HG03066 (cell line): ENCODE measurements at regions not wholly inside any gene's neighbourhood (a gene's known extent, or its start where the extent isn't known, plus 50 kb on each side); places are given as distances from the start of the nearest gene placed in this dataset.
"Not testable (repeated sequence)": the region's sequence is repeated elsewhere in the genome, so short reads cannot be mapped to it uniquely, and the experiment has no call there.

Experiments
- ATAC-seq: cut with Tn5 transposase; IDR thresholded peaks from one replicate; pipeline ENCODE4 v1.9.1; 2021; ENCODE audit warnings: low read depth; ENCODE audit not compliant: unreplicated experiment

DNA sequence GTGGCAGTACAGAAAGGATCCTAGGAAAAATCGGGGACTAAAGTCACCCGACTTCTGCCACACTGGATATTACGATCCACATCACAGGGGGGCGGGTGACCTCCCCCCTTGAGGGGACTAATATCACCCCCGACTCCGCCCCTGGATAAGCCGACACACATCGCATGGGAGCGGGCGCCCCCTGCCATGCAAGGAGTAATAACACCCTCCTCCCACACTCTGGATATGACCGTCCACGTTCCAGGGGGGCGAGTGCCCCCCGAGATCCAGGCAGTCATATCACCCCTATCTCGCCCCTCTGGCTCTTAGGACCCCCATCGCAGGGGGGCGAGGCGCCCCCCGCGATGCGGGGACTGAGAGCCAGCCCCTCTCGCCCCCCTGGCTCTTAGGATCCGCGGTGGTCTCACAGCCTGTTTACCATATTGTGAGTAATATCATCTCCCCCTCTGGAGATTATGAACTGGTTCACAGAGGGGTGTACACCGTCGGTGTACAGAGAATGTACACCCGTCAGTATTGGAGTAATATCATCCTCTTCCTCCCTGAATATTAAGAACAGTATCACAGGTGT, 423.0 kb downstream of the DIRAS2 start:
- no peak for ATAC-seq

DNA sequence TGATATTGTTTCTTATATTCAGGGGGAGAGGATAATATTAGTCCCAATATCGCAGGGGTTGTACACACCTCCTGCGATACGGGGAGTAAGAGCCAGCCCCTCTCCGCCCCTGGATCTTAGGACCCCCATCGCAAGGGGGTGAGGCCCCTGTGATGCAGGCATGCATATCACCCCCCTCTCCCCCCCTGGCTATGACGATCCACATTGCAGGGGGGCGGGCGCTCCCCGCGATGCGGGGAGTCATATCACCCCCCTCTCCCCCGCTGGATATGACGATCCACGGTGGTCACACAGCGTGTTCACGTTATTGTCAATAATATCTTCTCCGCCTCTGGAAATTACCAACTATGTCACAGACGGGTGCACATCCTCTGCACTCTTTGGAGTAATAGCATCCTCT, 420.7 kb downstream of the DIRAS2 start:
- not testable (repeated sequence) for ATAC-seq

DNA sequence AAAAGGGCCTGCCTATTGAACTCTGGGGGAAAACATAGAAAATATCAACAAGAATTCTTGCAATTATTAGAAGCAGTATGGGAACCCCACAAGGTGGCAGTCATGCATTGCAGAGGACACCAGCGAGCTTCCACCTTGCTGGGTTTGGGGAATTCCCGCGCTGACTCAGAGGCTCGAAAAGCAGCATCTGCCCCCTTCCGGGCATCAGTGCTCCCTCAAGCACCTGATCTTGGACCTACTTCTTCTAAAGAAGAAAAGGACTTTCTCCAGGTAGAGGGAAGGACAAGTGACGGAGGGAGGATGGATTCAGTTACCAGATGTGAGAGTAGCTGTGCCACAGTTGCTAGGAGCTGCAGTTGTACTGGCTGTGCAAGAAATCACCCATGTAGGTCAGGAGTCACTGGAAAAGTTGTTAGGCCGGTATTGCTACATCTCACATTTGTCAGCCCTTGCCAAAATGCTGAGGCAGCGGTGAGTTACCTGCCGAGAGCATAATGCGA, 415.7 kb downstream of the DIRAS2 start:
- not testable (repeated sequence) for ATAC-seq

DNA sequence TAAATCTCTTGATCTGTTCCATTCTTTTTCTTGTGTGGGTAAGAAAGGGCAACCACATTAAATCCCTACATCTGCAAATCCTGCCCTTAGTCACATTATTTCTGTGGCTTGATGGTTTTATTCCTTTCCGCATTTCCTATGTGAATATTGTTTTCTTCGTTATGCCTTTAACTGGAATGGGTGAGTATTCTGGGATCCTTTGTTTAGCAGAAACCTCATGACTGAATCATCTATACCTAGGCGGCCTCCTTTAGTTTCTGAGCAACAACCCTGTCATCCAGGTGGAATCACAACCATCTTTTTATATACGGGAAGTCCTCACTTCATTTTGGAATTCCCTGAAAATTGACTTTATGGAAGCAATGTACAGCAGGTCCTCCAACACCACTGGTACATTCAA, 409.5 kb downstream of the DIRAS2 start:
- ATAC-seq = not testable (repeated sequence)

DNA sequence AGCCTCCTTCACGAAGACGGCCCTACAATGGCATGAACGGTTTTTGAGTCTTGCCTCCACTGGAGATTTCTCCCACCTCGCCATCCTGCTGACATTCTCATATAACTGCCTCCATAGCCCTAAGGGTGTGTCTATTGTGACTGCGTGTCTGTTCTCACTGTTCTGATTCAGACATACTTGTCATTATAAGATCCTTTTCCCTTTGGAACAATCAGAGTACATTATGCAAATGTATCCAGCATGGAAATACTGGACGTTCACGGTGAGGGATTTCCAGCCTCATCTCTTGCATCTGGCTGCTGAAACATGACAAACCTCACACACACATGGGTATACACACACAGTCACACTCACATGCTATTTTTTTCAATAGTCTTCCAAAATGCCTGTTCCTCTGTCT, 402.1 kb downstream of the DIRAS2 start:
- no peak for ATAC-seq

DNA sequence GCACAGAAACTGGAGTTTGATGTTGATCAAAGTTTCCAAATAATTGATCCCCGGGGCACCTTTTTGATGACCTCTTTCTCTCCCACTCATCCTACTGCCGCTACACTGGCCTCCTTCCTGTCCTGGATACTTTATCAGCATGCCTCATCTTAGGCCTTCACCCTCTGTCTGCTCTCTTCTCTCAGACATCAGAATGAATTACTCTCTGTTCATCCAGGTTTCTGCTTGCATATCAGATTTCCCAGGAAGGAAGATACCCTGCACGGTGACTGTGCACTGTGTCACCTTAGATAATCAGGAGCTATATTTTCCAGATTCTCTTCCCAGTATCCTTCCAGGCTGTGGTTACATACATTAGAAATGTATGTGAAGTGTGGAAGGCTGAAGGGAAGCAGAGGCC, 397.0 kb downstream of the DIRAS2 start:
- no peak for ATAC-seq

DNA sequence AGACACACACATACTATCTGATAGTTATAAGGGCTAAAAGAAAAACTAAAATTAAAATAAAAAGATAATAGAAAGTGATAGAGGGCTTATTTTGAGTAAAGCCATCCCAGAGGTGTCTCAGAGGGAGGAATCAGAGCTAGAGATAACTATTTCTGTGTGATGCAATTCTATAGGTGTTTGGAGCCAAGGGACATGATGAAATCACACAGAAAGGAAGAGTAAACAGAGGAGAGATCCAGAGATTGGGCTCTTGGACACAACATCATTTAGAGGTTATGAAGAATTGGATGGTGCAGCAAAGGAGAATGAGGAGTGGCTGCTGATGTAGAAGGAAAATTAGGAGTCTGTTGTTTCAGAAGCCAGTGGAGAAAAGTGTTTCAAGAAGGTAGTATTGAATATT, 393.5 kb downstream of the DIRAS2 start:
- ATAC-seq = no peak

DNA sequence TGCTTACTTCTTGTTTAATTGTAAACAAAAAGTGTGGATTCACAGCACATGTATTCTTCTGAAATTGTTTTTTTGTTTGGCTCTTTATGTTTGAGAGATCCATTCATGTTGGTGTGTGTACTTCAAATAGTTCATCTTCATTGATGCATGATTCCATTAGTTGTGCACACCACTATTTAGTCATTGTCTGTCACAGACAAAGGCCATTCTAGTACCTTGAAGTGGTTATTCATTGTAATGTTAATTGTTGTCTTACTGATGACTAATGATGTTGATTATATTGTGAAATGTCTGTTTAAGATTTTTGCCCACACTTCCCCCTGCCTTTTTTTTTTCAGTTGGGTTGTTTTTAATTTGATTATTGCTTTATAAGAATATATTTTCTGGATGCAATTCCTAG, 391.3 kb downstream of the DIRAS2 start:
- no peak for ATAC-seq

DNA sequence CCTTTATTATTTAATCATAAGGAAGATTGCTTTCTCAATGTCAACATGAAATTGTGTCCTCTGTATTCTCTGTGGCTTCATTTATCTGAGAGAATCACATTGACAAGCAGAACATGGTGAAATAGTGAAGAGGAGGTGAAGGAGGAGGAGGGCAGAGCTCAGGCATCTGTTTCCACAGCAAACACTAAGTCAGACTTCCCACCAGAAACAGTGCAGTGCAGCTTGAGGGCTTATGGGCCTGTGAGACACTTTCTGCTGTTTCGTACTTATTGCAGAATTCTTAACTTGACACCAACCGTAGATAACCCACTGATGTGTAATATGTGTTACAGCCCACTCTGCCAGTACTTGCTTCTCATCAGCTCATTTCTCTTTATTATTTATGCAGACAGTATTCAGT, 386.3 kb downstream of the DIRAS2 start:
- ATAC-seq = no peak

DNA sequence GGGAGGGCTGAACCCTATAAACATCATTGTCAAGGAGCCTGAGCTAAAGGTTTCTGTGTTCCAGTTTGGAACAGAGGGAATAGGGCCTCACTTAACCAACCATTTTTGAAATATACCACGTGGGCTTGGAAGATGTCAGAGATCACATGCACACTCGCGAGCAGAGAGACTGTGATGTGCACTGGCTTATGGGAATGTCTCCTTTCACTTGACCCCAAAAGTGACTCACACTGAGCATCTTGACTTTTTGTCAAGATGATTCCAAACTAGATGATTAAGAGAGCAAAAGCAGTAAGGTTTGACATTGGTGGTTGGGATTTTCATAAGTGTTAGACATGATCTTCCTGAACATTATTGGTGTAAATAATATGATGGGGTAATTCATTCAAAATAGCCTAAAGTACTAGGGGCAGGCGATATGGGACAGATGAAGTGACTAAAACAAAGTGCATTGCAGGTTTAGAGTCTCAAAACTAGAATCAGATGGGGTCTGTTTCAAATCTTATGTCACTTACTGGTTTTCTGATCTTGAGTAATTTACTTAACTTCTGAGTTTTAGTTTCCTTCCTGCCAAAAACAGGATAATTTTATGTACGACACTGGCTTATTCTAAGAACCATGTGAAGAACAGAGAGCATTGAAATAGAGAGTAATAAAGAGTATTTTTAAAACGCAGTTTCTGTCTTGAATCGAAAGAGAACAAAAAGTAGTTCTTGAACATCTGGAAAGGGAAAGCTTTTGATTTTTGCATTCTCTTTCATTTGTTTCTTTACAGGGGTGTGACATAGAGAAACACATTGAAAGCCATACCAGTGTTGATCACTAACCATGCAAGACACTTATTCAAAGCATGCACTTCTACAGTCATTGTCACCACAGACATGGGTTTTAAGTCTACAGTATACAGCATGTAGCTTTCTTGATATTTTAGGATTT, 383.0 kb downstream of the DIRAS2 start:
- ATAC-seq = no peak

DNA sequence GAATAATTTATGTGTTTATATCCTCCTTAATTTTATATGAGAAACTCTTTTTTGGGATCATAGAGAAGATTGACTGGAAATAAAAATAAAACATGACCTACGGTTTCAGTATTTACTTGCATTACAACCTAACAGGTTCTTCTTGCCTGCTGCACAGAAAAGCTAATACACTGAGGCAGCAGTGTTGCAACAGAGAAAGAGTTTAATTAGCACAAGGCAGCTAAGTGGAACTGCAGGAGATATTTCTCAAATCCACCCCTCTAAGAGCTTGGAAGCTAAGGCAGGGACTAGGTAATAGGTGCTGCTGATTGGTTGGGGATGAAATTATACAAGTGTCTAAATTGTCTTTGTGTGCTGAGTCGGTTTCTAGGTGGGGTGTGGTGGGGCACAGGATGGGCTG, 380.9 kb downstream of the DIRAS2 start:
- ATAC-seq = no peak

DNA sequence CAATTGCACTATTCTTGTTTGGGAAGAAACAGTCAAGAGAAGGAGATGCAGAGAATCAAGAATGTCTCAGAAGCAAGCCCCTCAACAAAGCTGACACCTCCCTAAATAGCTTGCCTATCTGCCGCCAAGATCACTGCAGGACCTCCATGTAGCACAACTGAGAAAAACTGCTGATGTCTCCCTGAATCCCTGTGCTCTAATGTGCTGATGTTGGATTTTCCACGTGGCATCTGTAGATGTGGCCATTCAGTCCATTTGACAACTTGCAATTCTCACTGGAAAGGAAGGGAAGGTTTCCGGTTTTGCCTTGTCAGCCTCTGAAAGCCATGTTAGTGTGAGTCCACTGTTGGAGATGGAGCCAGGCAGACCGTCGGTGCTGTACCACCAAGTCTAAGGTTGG, 374.0 kb downstream of the DIRAS2 start:
- ATAC-seq = no peak

DNA sequence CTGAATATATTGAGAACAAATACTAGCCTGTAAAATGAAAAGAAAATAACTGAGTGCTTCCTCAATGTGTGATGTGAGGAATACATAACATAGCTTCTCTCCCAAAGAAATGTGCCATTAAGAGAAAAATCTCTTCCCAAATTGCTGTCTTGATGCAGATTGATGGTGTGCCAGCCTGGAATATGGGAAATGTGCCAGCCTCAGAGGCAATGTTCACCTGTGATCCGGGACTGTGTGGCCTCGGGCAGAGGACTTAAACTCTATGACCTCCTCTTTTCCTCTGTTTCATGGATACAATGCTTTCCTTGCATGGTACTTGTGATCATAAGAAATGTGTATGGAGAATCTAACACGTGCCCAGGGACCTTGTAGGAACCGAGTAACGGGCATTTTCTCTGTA, 370.9 kb downstream of the DIRAS2 start:
- no peak for ATAC-seq

DNA sequence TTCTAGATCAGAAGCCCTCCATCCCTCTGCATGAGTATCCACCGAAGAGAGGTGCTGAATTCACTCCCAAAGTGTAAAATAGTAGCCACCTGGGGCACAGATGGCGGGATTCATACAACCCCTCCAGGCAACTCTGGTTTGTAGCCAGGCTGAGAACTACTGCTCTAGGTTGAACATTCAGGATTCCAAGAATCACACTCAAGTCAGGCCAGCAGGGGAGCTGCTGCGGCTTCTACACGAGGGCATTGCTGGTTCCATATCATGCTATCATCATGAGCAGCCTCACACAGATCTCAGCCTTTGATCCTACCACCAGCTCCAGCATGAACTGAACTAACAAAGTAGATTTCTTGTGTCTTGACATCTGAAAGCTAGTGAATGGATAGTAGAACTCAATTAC, 367.9 kb downstream of the DIRAS2 start:
- ATAC-seq = no peak

DNA sequence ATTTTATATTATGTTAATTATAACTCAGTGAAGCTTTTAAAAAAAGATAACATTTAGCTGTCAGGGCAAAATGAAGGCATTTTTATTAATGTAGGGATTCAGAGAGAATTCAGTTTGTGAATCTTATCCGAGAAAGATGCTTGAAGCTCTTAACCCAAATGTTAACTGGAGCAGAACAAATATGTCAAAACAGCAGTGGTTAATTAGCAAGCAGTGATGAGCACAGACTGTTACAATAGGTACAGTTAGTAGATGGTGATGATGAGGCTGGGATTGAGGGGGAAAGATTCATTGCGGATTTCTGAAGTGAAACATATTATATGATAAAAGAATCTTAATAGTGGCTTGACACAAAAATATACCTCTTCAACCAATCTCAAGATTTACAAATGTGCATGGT, 356.7 kb downstream of the DIRAS2 start:
- ATAC-seq = no peak

DNA sequence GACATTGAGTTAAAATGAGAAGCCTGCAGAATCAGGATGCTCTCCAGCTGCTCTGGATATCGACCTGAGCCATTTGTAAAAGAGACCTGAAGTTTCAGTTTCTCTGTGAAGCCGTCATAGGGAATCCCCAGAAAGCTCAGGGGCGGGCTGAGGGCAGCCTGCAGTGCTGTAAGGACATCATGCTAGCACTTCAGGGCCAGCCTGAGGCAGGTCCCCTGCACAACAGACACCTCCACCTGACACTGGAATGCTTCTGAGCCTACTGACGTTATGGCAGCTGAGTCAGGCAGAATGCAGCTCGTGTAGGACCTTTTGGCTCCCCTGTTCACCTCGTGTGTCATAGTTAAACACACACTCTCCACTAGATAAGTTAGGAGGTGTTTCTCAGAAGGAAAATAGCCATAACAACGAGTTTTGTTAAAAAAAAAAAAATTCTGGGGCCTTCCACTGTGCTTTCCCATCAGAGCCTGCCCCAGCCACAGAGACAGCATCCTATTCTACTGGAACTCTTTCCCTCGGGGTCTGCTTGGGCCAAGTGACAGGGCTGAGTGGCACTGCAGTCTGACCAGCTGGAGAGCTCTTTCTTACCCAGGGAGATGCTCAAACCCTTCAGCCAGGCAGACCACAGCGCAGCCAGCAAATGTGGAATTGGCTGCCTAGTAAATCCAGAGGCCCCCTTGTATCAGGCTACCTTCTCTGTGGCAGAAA, 354.9 kb downstream of the DIRAS2 start:
- peak; percentile 96 for ATAC-seq

DNA sequence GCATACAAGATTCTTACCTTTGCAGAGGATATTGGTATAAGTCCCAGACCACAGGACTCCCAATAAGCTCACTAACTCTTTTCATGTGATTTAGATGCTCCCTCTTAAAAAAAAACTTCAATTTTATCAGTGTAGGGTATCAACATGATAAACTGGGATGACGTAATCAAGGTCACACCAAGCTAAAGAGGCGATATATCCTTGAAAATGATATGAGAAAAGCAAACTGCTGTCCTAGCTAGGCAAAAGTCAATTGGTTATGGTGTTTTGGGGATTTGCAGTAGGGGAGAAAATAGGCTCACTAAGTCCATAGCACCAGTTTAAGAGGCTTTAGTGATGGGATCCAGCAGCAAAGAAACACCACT, 354.4 kb downstream of the DIRAS2 start:
- ATAC-seq = no peak

DNA sequence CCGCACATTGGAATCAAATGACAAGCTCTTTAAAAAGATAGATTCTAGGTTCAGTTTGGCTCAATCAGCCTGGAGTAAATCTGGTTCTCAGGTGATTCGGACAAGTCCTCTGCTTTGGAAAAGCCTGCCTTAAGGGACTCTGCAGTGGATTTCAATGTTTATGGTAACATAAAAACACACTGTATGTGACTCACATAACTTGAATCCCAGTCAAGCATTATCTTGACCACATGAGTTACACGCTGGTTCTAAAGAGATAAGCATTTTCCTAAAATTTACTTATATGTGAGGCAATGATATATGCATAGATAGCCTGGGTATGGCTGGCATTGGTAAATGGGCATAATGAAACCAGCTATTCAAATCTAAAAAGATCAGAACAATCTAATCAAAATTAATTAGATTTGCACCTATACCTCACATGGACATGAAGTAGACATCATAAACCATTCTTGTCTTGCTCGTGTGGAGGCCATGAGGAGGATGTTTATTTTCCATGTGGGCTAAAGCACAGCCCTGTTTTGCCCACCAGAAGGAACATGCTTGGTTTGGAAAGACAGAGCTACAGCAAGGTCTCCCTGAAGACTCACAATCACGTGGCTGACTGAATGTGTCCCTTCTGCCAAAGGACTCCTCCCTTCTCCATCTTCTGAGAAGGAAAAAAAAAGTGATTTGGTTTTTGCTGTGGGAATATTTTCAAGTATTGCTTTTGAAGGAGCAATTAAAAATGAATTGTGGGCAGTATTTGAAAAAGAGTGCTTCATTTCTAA, 351.7 kb downstream of the DIRAS2 start:
- ATAC-seq = no peak

DNA sequence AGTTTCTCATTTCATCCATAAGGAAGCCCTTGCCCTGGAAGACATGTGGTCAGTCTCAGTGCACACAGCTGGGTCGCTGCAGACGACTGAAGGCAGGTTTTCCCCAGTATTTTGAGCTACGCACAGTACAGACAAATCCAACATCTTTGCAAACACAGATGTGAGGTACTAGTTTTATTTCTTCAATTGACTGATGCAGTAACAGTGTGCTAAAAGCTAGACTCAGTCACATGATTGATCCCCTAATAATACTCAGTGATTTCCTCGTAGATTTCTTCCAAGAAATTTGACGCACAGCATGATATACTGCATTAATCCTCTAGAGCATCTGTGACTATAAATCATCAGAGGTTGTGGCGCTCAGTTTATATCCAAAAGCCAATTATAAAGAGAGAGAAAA, 346.1 kb downstream of the DIRAS2 start:
- ATAC-seq = no peak

DNA sequence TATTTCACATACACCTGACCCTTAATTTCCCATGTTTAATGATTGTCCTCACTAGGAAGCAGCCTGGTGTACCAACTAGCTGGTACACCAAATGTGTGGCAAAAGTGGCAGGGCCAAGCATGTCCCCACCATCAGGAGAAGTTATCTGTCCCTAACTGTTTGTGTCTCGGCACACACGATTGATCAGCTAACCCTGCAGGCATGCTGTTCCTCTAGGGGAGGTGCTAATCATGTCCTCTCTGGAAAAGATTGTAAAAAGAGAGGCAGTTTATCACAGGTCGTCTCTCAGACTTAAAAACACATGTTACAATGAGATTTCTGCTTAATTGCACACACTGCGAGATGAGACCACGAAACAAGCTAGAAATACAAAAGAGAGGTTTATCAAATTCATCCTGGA, 342.7 kb downstream of the DIRAS2 start:
- ATAC-seq = no peak
